ENCODE measurements at regions not wholly inside any gene's neighbourhood (a gene's known extent, or its start where the extent isn't known, plus 50 kb on each side); places are given as distances from the start of the nearest gene placed in this dataset.
"Not testable (repeated sequence)": the region's sequence is repeated elsewhere in the genome, so short reads cannot be mapped to it uniquely, and the experiment has no call there.

GRCh38 chr7:76711648-76712047 is 84.6 kb upstream of the POMZP3 start:
- not testable (repeated sequence) for H3K27ac Mint-ChIP-seq; DNase-seq; H3K4me3 Mint-ChIP-seq; H3K36me3 Mint-ChIP-seq (ENCODE audit: low read depth); H3K4me1 Mint-ChIP-seq; H3K27me3 Mint-ChIP-seq; H3K9me3 ChIP-seq (ENCODE audit: control insufficient read depth, low read length, poor library complexity, severe bottlenecking); ATAC-seq

GRCh38 chr7:76709703-76710102 is 82.6 kb upstream of the POMZP3 start:
- not testable (repeated sequence) for H3K27me3 Mint-ChIP-seq; H3K9me3 ChIP-seq (ENCODE audit: control insufficient read depth, low read length, poor library complexity, severe bottlenecking); H3K4me1 Mint-ChIP-seq; H3K27ac Mint-ChIP-seq; ATAC-seq; H3K36me3 Mint-ChIP-seq (ENCODE audit: low read depth); DNase-seq; H3K4me3 Mint-ChIP-seq

GRCh38 chr7:76708446-76708845 is 81.4 kb upstream of the POMZP3 start:
- ATAC-seq; DNase-seq; H3K27me3 Mint-ChIP-seq; H3K9me3 ChIP-seq (ENCODE audit: control insufficient read depth, low read length, poor library complexity, severe bottlenecking); H3K4me1 Mint-ChIP-seq; H3K27ac Mint-ChIP-seq; H3K36me3 Mint-ChIP-seq (ENCODE audit: low read depth); H3K4me3 Mint-ChIP-seq: not testable (repeated sequence)

GRCh38 chr7:76703815-76704214 is 76.7 kb upstream of the POMZP3 start:
- H3K9me3 ChIP-seq (ENCODE audit: control insufficient read depth, low read length, poor library complexity, severe bottlenecking); ATAC-seq; DNase-seq; H3K27me3 Mint-ChIP-seq; H3K27ac Mint-ChIP-seq; H3K36me3 Mint-ChIP-seq (ENCODE audit: low read depth); H3K4me3 Mint-ChIP-seq; H3K4me1 Mint-ChIP-seq: not testable (repeated sequence)

GRCh38 chr7:76686277-76686676 is 59.2 kb upstream of the POMZP3 start:
- H3K36me3 Mint-ChIP-seq (ENCODE audit: low read depth); ATAC-seq; H3K9me3 ChIP-seq (ENCODE audit: control insufficient read depth, low read length, poor library complexity, severe bottlenecking); H3K27me3 Mint-ChIP-seq; H3K4me3 Mint-ChIP-seq; H3K27ac Mint-ChIP-seq; DNase-seq; H3K4me1 Mint-ChIP-seq: not testable (repeated sequence)

- not testable (repeated sequence) for H3K9me3 ChIP-seq (ENCODE audit: control insufficient read depth, low read length, poor library complexity, severe bottlenecking); H3K4me1 Mint-ChIP-seq; H3K27ac Mint-ChIP-seq; DNase-seq; H3K27me3 Mint-ChIP-seq; H3K36me3 Mint-ChIP-seq (ENCODE audit: low read depth); H3K4me3 Mint-ChIP-seq; ATAC-seq
These were observed 57.7 kb upstream of the POMZP3 start for GRCh38 chr7:76684737-76685136.

- H3K27me3 Mint-ChIP-seq; DNase-seq; H3K9me3 ChIP-seq (ENCODE audit: control insufficient read depth, low read length, poor library complexity, severe bottlenecking); H3K4me1 Mint-ChIP-seq; H3K4me3 Mint-ChIP-seq; ATAC-seq; H3K36me3 Mint-ChIP-seq (ENCODE audit: low read depth); H3K27ac Mint-ChIP-seq: not testable (repeated sequence)
These were observed 56.6 kb upstream of the POMZP3 start for GRCh38 chr7:76683631-76684030.

- not testable (repeated sequence) for H3K36me3 Mint-ChIP-seq (ENCODE audit: low read depth); H3K9me3 ChIP-seq (ENCODE audit: control insufficient read depth, low read length, poor library complexity, severe bottlenecking); H3K27ac Mint-ChIP-seq; ATAC-seq; DNase-seq; H3K4me3 Mint-ChIP-seq; H3K4me1 Mint-ChIP-seq
- H3K27me3 Mint-ChIP-seq, result peaks cover 18% of the 10 kb centered on the region
These were observed 54.7 kb upstream of the POMZP3 start for GRCh38 chr7:76681810-76682209.

DNA sequence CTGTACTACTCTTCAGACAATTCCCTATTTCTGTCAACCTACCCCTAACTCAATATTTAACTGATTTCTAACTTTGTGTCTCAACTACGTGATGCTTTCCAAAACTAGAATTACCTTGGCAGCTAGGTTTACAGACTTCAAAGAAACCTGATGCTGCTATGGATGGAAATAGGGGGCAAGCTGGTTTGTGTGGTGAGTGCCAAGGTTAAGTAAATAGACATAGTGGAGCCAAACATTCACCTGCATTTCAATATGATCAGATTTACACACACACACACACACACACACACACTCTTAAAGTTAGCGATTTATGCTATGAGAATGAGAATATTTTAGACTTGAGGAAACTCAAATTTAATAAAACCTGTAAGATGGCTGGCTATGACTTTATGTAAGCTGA is 52.1 kb upstream of the POMZP3 start:
- not testable (repeated sequence) for H3K4me1 Mint-ChIP-seq; DNase-seq; H3K36me3 Mint-ChIP-seq (ENCODE audit: low read depth); ATAC-seq; H3K9me3 ChIP-seq (ENCODE audit: control insufficient read depth, low read length, poor library complexity, severe bottlenecking); H3K27ac Mint-ChIP-seq; H3K4me3 Mint-ChIP-seq
- peaks cover 22% of the 10 kb centered on the region for H3K27me3 Mint-ChIP-seq

DNA sequence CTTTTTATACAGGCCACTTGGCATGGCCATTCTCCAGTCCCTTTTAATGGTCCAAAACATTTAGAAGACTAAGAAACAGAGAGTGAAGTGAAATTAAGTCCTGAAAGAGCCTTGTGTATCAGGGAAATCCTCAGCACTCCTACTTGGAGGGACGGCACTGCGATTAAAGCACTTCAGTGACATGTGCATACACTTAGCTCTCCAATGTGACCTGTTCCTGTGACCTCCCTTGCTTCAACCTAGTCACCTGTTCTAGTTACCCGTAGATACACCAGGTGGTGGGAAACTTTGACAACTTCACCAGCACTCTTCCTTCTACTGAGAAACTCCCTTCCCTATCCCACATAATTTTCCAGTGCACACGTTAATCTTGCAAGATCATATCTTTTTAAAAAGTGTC is 51.4 kb upstream of the POMZP3 start:
- not testable (repeated sequence) for ATAC-seq; H3K27ac Mint-ChIP-seq; H3K4me3 Mint-ChIP-seq; H3K4me1 Mint-ChIP-seq; H3K9me3 ChIP-seq (ENCODE audit: control insufficient read depth, low read length, poor library complexity, severe bottlenecking); H3K36me3 Mint-ChIP-seq (ENCODE audit: low read depth); DNase-seq
- H3K27me3 Mint-ChIP-seq, result peaks cover 18% of the 10 kb centered on the region

DNA sequence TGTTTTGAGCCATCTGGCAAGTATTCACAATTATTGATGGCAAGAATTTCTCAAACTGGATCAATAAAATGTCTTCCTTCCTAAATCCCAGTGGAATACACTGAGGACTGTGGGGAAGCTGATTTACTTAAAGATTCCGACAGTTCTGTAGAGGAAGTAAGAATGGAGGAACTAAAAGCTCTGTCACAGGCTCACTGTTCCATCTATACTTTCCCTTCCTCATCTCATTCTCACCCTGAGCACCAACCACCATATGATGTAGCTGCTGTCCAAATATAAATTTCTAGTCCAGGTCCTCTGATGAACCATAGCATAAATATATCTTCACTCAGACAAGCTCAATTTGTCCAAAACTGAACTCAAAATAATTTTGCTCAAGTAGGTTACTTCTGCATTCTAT is 49.8 kb upstream of the POMZP3 start:
- not testable (repeated sequence) for H3K36me3 Mint-ChIP-seq (ENCODE audit: low read depth); H3K9me3 ChIP-seq (ENCODE audit: control insufficient read depth, low read length, poor library complexity, severe bottlenecking); ATAC-seq; H3K4me3 Mint-ChIP-seq; DNase-seq; H3K4me1 Mint-ChIP-seq; H3K27ac Mint-ChIP-seq
- H3K27me3 Mint-ChIP-seq, result peaks cover 25% of the 10 kb centered on the region
